ENCODE measurements at regions not wholly inside any gene's neighbourhood (a gene's known extent, or its start where the extent isn't known, plus 50 kb on each side); places are given as distances from the start of the nearest gene placed in this dataset.

- TF ChIP-seq, protein P1, sequence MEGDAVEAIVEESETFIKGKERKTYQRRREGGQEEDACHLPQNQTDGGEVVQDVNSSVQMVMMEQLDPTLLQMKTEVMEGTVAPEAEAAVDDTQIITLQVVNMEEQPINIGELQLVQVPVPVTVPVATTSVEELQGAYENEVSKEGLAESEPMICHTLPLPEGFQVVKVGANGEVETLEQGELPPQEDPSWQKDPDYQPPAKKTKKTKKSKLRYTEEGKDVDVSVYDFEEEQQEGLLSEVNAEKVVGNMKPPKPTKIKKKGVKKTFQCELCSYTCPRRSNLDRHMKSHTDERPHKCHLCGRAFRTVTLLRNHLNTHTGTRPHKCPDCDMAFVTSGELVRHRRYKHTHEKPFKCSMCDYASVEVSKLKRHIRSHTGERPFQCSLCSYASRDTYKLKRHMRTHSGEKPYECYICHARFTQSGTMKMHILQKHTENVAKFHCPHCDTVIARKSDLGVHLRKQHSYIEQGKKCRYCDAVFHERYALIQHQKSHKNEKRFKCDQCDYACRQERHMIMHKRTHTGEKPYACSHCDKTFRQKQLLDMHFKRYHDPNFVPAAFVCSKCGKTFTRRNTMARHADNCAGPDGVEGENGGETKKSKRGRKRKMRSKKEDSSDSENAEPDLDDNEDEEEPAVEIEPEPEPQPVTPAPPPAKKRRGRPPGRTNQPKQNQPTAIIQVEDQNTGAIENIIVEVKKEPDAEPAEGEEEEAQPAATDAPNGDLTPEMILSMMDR (IDR thresholded peaks at IDR 0.05): no peak
- TF ChIP-seq POLR2A (IDR thresholded peaks at IDR 0.05) (no peak), POLR2AphosphoS5 (IDR thresholded peaks at IDR 0.05) (no peak)
These were observed 106.7 kb downstream of the KDM5D start for GRCh38 chrY:19637651-19638347.
